T-helper 17 cell (primary cell): ENCODE measurements at regions not wholly inside any gene's neighbourhood (a gene's known extent, or its start where the extent isn't known, plus 50 kb on each side); places are given as distances from the start of the nearest gene placed in this dataset.
"Not testable (repeated sequence)": the region's sequence is repeated elsewhere in the genome, so short reads cannot be mapped to it uniquely, and the experiment has no call there.

Experiments
- ATAC-seq: fragments of 150-1000 bp; cut with Tn5 transposase; 2 replicates; pipeline ENCODE4 v1.10.0; 2021; ENCODE audit warnings: mild to moderate bottlenecking, moderate library complexity
- DNase-seq, 3 donors: peaks; one replicate each; pipeline versions ENCODE4 v3.0.0 to v3.0.0-alpha.2; 2020 to 2021
- H3K9me3 ChIP-seq: one replicate; pipeline ENCODE4 v1.7.0; 2013; ENCODE audit warnings: low read length, mild to moderate bottlenecking; ENCODE audit not compliant: control insufficient read depth, poor library complexity, severe bottlenecking
- H3K27ac Mint-ChIP-seq: one replicate; pipeline ENCODE4 v1.8.0; 2022; ENCODE audit warnings: mild to moderate bottlenecking, moderate library complexity, mixed read lengths
- H3K27me3 Mint-ChIP-seq: one replicate; pipeline ENCODE4 v1.8.0; 2022; ENCODE audit warnings: mixed read lengths
- H3K36me3 Mint-ChIP-seq: one replicate; pipeline ENCODE4 v1.8.0; 2022; ENCODE audit warnings: low read depth, mixed read lengths
- H3K4me1 Mint-ChIP-seq: one replicate; pipeline ENCODE4 v1.8.0; 2022; ENCODE audit warnings: mild to moderate bottlenecking, mixed read lengths
- H3K4me3 Mint-ChIP-seq: one replicate; pipeline ENCODE4 v1.8.0; 2022; ENCODE audit warnings: mild to moderate bottlenecking, moderate library complexity, mixed read lengths

- Mint-ChIP-seq H3K27me3 (peaks cover 6% of the 10 kb centered on the region), H3K36me3 (no peaks in the 10 kb centered on the region), H3K4me3 (no peak overlapping the region), H3K4me1 (no peaks in the 10 kb centered on the region), H3K27ac (no peak overlapping the region)
- no peak for ATAC-seq
- H3K9me3 ChIP-seq: no peaks in the 10 kb centered on the region
- no peak for DNase-seq
Measured at GRCh38 chr5:167852515-167852914, 438.9 kb upstream of the WWC1 start.

GRCh38 chr5:167853421-167853820 lies 438.0 kb upstream of the WWC1 start:
- Mint-ChIP-seq H3K27me3 (peaks cover 6% of the 10 kb centered on the region), H3K4me3 (no peak overlapping the region), H3K4me1 (no peaks in the 10 kb centered on the region), H3K36me3 (no peaks in the 10 kb centered on the region), H3K27ac (no peak overlapping the region)
- no peaks in the 10 kb centered on the region for H3K9me3 ChIP-seq
- ATAC-seq: no peak
- DNase-seq: no peak

DNA sequence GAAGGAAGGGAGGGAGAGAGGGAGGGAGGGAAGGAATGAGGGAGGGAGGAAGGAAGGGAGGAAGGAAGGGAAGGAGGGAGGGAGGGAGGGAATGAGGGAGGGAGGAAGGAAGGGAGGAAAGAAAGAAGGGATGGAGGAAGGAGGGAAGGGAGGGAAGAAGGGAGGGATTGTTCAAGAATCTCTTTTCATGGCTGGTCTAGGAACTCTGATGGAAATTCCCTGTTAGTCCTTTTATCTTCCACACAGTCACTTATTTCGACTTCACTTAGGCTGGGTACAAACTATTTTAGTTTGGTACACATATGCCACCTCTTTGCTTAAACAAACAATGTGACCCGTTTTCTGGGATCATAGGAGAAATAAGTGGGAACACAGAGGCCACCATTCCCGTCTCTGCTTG lies 435.6 kb upstream of the WWC1 start:
- DNase-seq (no peak), ATAC-seq (no peak)
- H3K9me3 ChIP-seq: no peaks in the 10 kb centered on the region
- no peak overlapping the region for H3K27ac Mint-ChIP-seq
- no peaks in the 10 kb centered on the region for H3K4me1 Mint-ChIP-seq
- H3K36me3 Mint-ChIP-seq: no peaks in the 10 kb centered on the region
- peaks cover 6% of the 10 kb centered on the region for H3K27me3 Mint-ChIP-seq
- no peak overlapping the region for H3K4me3 Mint-ChIP-seq

GRCh38 chr5:167857321-167857720 lies 434.1 kb upstream of the WWC1 start:
- no peak overlapping the region for H3K27ac Mint-ChIP-seq
- no peak overlapping the region for H3K4me3 Mint-ChIP-seq
- ATAC-seq: no peak
- H3K9me3 ChIP-seq: no peaks in the 10 kb centered on the region
- H3K36me3 Mint-ChIP-seq: no peaks in the 10 kb centered on the region
- no peak for DNase-seq
- H3K27me3 Mint-ChIP-seq: peaks cover 5% of the 10 kb centered on the region
- H3K4me1 Mint-ChIP-seq: no peaks in the 10 kb centered on the region

- H3K4me3 Mint-ChIP-seq, H3K9me3 ChIP-seq, H3K27me3 Mint-ChIP-seq, H3K4me1 Mint-ChIP-seq, DNase-seq, ATAC-seq, H3K36me3 Mint-ChIP-seq, H3K27ac Mint-ChIP-seq: not testable (repeated sequence)
Measured at GRCh38 chr5:167858186-167858855, 433.1 kb upstream of the WWC1 start.

GRCh38 chr5:167861129-167861927 lies 430.1 kb upstream of the WWC1 start:
- H3K27me3 Mint-ChIP-seq: no peaks in the 10 kb centered on the region
- DNase-seq: no peak
- H3K9me3 ChIP-seq: no peaks in the 10 kb centered on the region
- H3K4me3 Mint-ChIP-seq: no peak overlapping the region
- H3K36me3 Mint-ChIP-seq: no peaks in the 10 kb centered on the region
- no peak for ATAC-seq
- no peak overlapping the region for H3K27ac Mint-ChIP-seq
- H3K4me1 Mint-ChIP-seq: no peaks in the 10 kb centered on the region

DNA sequence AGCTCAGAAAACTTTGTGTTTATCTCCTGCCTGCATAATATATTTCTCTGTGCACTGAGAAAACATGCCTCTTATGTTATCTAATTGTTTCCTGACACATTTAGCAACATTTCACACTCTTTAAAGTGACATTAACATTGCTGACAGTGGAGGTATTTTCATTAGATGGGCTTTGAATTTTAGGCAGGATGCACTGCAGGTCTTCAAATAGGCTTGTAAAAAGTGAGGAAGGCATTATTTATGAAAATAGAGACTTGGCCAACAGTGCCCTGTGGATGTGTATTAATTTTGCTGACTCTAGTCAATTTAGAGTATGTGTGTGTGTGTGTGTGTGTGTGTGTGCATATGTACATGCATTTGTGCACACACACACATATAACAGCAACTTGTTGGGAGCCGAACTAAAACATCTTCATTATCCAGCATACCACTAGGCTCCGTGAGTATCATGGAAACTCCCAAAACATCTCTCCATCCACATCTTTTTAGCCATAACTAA lies 429.5 kb upstream of the WWC1 start:
- Mint-ChIP-seq H3K36me3 (no peaks in the 10 kb centered on the region), H3K4me1 (no peaks in the 10 kb centered on the region), H3K27me3 (no peaks in the 10 kb centered on the region), H3K4me3 (no peak overlapping the region), H3K27ac (no peak overlapping the region)
- no peak for DNase-seq
- H3K9me3 ChIP-seq: no peaks in the 10 kb centered on the region
- ATAC-seq: no peak

- Mint-ChIP-seq H3K27ac (no peak overlapping the region), H3K36me3 (no peaks in the 10 kb centered on the region), H3K4me1 (no peaks in the 10 kb centered on the region), H3K27me3 (peaks cover 3% of the 10 kb centered on the region), H3K4me3 (no peak overlapping the region)
- ATAC-seq (no peak), DNase-seq (no peak)
- no peaks in the 10 kb centered on the region for H3K9me3 ChIP-seq
Measured at GRCh38 chr5:167863883-167864282, 427.6 kb upstream of the WWC1 start.

- H3K9me3 ChIP-seq: no peaks in the 10 kb centered on the region
- Mint-ChIP-seq H3K4me3 (no peak overlapping the region), H3K27me3 (peaks cover 5% of the 10 kb centered on the region), H3K36me3 (no peaks in the 10 kb centered on the region), H3K4me1 (no peaks in the 10 kb centered on the region), H3K27ac (no peak overlapping the region)
- no peak for ATAC-seq
- DNase-seq: no peak
Measured at GRCh38 chr5:167864801-167865200, 426.6 kb upstream of the WWC1 start.

GRCh38 chr5:167866797-167867196 lies 424.6 kb upstream of the WWC1 start:
- Mint-ChIP-seq H3K27me3 (peaks cover 5% of the 10 kb centered on the region), H3K4me1 (no peaks in the 10 kb centered on the region), H3K36me3 (no peaks in the 10 kb centered on the region), H3K4me3 (no peak overlapping the region), H3K27ac (no peak overlapping the region)
- H3K9me3 ChIP-seq: no peaks in the 10 kb centered on the region
- no peak for DNase-seq
- no peak for ATAC-seq

DNA sequence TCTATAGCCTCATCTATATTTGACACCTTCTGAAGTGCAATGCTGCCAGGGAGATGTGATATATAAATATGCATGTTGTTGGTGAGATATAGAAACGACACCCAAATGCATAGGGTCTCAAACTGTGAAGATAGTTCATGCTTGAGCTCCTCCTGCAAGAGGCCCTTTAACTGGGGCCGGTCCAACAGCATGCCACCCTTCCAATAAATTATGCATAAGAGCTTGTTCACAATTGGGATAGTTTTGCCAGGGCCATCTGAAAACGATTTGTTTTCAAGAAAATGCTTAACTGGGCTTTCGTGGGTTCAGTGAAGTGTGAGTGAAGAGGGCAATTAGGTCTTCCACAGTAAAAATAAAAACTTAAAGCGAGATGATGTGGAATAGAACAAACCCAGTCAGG lies 424.2 kb upstream of the WWC1 start:
- no peak for ATAC-seq
- no peaks in the 10 kb centered on the region for H3K4me1 Mint-ChIP-seq
- no peaks in the 10 kb centered on the region for H3K36me3 Mint-ChIP-seq
- H3K4me3 Mint-ChIP-seq: no peak overlapping the region
- no peaks in the 10 kb centered on the region for H3K9me3 ChIP-seq
- peaks cover 5% of the 10 kb centered on the region for H3K27me3 Mint-ChIP-seq
- no peak overlapping the region for H3K27ac Mint-ChIP-seq
- DNase-seq: no peak

DNA sequence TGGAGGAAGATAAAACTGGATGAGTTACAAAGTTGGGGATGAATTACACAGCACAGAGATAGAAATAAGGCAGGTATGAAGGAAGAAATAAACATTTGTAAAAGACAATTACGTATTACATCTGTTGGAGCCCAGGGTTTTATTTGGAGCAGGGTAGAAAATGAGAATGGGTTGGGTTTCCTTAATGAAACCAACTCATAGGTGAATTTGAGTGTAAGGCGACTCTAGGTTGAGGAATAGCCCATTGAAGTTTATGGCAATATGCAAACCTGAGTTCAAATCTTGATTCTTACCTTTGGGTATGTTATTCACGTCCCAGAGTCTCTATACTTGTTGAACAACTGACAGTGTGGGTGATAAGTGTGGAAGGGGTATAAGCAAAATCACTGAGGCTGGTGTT lies 422.3 kb upstream of the WWC1 start:
- ATAC-seq (no peak), DNase-seq (no peak)
- peaks cover 5% of the 10 kb centered on the region for H3K27me3 Mint-ChIP-seq
- H3K36me3 Mint-ChIP-seq: no peaks in the 10 kb centered on the region
- H3K9me3 ChIP-seq: no peaks in the 10 kb centered on the region
- H3K4me1 Mint-ChIP-seq: no peaks in the 10 kb centered on the region
- no peak overlapping the region for H3K4me3 Mint-ChIP-seq
- H3K27ac Mint-ChIP-seq: no peak overlapping the region

DNA sequence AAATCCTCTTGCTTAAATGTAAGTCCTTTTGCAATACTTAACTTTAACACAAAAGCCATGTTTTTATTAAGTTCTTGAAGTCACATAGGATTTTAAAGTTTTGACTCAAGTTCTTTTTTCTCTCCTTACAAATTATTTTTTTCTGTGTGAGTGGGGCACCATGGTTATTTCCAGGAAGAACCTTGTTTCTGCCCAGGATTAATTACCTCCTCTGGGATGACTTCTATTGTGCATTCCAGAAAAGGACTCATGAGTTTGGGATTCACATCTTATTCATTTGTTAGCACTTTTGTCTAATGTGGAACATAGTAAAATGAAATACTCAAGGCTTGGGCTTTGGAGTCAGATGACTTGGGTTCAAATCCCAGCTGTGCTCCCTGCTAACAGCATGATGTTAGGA lies 421.4 kb upstream of the WWC1 start:
- DNase-seq: no peak
- no peaks in the 10 kb centered on the region for H3K4me1 Mint-ChIP-seq
- peaks cover 5% of the 10 kb centered on the region for H3K27me3 Mint-ChIP-seq
- no peak overlapping the region for H3K4me3 Mint-ChIP-seq
- no peak for ATAC-seq
- no peaks in the 10 kb centered on the region for H3K36me3 Mint-ChIP-seq
- H3K9me3 ChIP-seq: no peaks in the 10 kb centered on the region
- no peak overlapping the region for H3K27ac Mint-ChIP-seq

DNA sequence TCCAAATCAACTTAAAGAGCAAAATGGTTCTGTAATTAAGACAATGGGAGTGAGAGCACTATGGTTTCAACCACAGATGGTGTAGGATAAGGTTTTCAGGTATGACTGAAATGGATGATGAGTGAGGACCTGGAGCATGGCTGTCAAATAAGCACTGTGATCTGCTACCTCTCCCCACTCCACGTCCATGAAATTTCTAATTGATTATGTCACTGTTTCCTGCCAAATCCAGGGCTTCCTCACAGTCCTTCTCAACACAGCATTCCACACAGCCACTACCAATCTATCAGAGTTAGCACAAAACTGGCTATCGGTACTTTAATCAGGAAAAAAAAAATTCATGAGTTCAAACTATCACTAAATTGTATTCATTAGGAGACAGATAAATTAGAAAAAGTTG lies 420.4 kb upstream of the WWC1 start:
- H3K27ac Mint-ChIP-seq: no peak overlapping the region
- peaks cover 5% of the 10 kb centered on the region for H3K27me3 Mint-ChIP-seq
- H3K4me3 Mint-ChIP-seq: no peak overlapping the region
- H3K9me3 ChIP-seq: no peaks in the 10 kb centered on the region
- H3K4me1 Mint-ChIP-seq: no peaks in the 10 kb centered on the region
- H3K36me3 Mint-ChIP-seq: no peaks in the 10 kb centered on the region
- ATAC-seq: no peak
- no peak for DNase-seq
